ENCODE measurements at regions not wholly inside any gene's neighbourhood (a gene's known extent, or its start where the extent isn't known, plus 50 kb on each side); places are given as distances from the start of the nearest gene placed in this dataset.

GRCh38 chr10:113476191-113476590, 76.7 kb upstream of the HABP2 start:
- TF ChIP-seq EP300 (conservative IDR thresholded peaks at IDR 0.05; ENCODE audit: poor library complexity, severe bottlenecking): no peak
- TF ChIP-seq POLR2AphosphoS5 (IDR thresholded peaks at IDR 0.05): no peak
- TF ChIP-seq CTCF (IDR thresholded peaks at IDR 0.05; ENCODE audit: poor library complexity, severe bottlenecking): no peak
